GM12865 (cell line): ENCODE measurements at regions not wholly inside any gene's neighbourhood (a gene's known extent, or its start where the extent isn't known, plus 50 kb on each side); places are given as distances from the start of the nearest gene placed in this dataset.

Experiments used
- DNase-seq: peaks from one replicate; pipeline ENCODE4 v3.0.0; 2010; ENCODE audit warnings: low read depth
- H3K4me3 ChIP-seq: 2 replicates; pipeline ENCODE4 v1.5.1; 2011; ENCODE audit warnings: mild to moderate bottlenecking, low read depth, low read length, control low read depth
- TF ChIP-seq, protein P1 (sequence below): IDR thresholded peaks from 2 replicates; pipeline ENCODE4 v1.5.1; 2011; ENCODE audit warnings: low read length, control low read depth, low read depth, inconsistent platforms; ENCODE audit not compliant: insufficient read depth; ENCODE audit errors: missing control alignments

DNA sequence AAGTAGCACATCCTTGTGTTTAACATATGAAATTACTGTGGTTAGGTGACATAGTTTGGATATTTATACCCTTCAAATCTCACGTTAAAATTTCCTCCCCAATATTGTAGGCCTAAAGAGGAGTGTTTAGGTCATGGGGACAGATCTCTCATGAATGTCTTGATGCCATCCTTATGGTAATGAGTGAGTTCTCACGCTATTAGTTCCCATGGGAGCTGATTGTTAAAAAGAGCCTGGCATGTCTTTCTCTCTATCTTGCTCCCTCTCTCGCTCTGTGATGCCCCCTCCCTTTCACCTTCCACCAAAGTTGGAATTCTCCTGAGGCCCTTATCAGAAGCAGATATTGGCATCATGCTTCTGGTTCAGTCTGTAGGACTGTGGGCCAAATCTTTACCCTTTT, 660.1 kb downstream of the ADCYAP1 start:
- DNase-seq: no peak
- H3K4me3 ChIP-seq: no peak overlapping the region
- TF ChIP-seq, protein P1, sequence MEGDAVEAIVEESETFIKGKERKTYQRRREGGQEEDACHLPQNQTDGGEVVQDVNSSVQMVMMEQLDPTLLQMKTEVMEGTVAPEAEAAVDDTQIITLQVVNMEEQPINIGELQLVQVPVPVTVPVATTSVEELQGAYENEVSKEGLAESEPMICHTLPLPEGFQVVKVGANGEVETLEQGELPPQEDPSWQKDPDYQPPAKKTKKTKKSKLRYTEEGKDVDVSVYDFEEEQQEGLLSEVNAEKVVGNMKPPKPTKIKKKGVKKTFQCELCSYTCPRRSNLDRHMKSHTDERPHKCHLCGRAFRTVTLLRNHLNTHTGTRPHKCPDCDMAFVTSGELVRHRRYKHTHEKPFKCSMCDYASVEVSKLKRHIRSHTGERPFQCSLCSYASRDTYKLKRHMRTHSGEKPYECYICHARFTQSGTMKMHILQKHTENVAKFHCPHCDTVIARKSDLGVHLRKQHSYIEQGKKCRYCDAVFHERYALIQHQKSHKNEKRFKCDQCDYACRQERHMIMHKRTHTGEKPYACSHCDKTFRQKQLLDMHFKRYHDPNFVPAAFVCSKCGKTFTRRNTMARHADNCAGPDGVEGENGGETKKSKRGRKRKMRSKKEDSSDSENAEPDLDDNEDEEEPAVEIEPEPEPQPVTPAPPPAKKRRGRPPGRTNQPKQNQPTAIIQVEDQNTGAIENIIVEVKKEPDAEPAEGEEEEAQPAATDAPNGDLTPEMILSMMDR: no peak

- TF ChIP-seq, protein P1: no peak
- H3K4me3 ChIP-seq: no peak overlapping the region
- no peak for DNase-seq
These were observed 666.5 kb downstream of the ADCYAP1 start for GRCh38 chr18:1571206-1571605.

DNA sequence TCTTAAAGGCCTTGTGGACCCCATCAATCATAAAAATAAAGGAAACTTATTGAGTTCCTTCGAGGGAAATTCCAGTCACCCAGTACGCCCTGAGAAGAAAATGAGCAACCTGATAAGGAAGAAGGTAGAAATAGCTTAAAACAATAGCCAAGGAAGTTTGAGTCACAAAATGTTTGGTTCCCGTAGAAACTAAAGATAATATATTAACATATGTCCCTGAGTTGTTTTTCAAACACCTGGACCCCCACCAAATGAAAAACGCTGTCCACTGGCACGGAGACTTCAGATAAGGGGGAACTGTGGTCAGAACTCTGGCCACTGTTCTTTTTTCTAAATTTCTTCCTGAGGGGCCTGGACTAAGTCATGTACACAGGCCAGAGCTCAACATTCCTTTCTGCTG, 669.1 kb downstream of the ADCYAP1 start:
- no peak overlapping the region for H3K4me3 ChIP-seq
- TF ChIP-seq, protein P1: no peak
- no peak for DNase-seq

DNA sequence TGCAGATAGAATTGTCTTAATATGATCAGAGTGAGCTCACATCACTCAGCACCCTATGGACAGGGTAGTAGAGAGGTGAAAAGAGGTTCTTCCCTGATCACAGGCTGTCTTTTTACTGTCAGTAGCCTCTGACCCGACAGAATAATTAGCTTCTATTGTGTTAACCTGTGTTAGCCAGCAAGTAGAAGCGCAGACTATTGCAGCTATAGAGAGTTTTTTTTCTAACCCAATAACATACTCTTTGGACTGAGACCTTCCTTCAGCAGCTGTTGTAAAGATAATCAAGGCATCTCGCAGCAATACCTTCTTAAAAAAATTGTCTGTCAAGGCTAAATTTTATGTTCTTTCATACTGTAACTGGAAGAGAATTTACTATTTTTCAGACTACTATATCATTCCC, 670.4 kb downstream of the ADCYAP1 start:
- TF ChIP-seq, protein P1: no peak

DNA sequence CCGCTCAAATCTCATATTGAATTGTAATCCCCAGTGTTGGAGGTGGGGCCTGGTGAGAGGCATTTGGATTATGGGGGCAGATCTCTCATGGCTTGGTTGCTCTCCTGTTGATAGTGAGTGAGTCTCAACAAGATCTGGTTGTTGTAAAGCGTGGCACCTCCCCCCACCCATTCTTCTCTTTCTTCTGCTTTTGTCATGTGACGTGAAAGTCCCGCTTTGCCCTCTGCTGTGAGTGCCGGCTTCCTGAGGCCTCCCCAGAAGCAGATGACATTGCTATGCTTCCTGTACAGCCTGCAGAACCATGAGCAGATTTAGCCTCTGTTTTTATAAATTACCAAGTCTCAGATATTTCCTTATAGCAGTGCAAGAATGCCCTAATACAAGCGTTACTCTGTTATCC, 673.8 kb downstream of the ADCYAP1 start:
- TF ChIP-seq, protein P1: no peak
- no peak for DNase-seq
- H3K4me3 ChIP-seq: no peak overlapping the region

More for the DNA sequence above, 670.4 kb downstream of the ADCYAP1 start:
- H3K4me3 ChIP-seq: no peak overlapping the region
- no peak for DNase-seq

DNA sequence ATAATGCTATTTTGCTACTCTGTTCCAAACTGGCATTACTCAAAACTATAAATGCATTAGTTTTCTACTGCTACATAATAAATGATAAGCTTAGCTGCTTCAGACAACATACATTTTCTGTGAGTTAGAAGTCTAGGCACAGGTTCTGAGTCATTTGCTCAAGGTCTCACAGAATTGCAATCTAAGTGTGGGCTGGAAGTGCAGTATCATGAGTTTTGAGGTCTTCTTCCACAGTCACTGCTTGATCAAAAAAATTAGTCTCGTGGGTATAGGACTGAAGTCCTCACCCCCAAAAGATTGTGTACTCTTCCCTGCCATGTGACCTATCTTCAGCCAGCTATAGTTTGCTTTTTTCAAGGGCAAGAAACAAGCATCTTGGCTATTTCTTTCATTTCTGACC, 676.9 kb downstream of the ADCYAP1 start:
- H3K4me3 ChIP-seq: no peak overlapping the region
- TF ChIP-seq, protein P1: no peak
- no peak for DNase-seq

DNA sequence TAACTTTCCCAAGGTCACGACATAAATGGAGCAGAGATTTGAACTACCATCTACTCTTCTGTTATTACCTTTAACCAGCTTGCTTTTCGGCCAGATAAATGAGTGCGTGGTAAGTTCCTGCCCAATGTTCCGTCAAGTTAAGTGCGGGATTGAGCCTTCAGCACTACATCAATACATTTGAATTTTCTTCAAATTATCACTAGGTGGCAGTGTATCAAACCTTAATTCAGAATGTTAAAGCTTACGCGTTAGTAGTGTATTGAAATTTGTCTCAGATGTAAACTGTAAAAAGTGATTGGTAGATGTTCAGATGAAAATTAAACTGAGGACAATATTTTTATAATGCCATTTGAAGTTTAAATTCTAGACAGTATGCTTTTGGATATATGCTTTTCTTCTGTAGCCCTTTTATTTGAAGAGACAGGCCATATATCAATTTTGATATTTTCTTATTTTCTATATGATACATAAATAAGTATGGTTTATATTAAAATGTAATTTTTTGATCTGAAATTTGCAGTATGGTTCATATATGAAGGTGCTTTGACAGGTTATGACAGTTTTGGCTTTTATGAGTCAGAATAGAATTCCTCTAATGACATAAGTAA, 681.3 kb downstream of the ADCYAP1 start:
- no peak overlapping the region for H3K4me3 ChIP-seq
- TF ChIP-seq, protein P1: peak; percentile 41
- DNase-seq: peak; percentile 21
